ENCODE measurements at regions not wholly inside any gene's neighbourhood (a gene's known extent, or its start where the extent isn't known, plus 50 kb on each side); places are given as distances from the start of the nearest gene placed in this dataset.
A peak's percentile ranks its signal among the peaks of the same experiment; 100 is the strongest.
"Not testable (repeated sequence)": the region's sequence is repeated elsewhere in the genome, so short reads cannot be mapped to it uniquely, and the experiment has no call there.

GRCh38 chr4:18616720-18617119 lies 595.2 kb upstream of the LCORL start:
- no peak for TF ChIP-seq CTCF (IDR thresholded peaks at IDR 0.05; ENCODE audit: extremely low read depth, missing control alignments)
- no peak for DNase-seq (ENCODE audit: low spot score)

DNA sequence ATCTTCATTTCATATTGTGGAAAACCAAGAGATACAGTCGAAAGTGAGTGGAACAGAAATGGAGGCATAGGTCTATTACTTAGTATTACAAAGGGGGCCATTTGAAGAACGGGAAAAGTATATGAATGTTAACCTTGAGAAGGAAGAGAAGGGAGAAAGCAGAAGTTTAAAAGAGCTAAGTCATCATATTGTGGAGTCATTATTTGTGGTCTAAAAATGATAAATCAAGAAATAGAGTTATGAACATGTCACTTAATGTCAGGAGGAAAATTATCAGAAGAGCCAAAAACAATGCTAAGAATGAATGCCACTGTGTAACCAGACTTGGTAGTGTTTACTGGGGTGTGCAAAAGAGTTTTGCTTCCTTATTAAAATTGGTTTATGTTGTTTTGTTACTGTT lies 589.5 kb upstream of the LCORL start:
- DNase-seq (ENCODE audit: low spot score): no peak
- no peak for TF ChIP-seq CTCF (IDR thresholded peaks at IDR 0.05; ENCODE audit: extremely low read depth, missing control alignments)

GRCh38 chr4:18608908-18609533 lies 587.5 kb upstream of the LCORL start:
- no peak for DNase-seq (ENCODE audit: low spot score)
- TF ChIP-seq CTCF (IDR thresholded peaks at IDR 0.05; ENCODE audit: extremely low read depth, missing control alignments): no peak

- DNase-seq (ENCODE audit: low spot score): not testable (repeated sequence)
Measured at GRCh38 chr4:18602610-18603009, 581.1 kb upstream of the LCORL start.

DNA sequence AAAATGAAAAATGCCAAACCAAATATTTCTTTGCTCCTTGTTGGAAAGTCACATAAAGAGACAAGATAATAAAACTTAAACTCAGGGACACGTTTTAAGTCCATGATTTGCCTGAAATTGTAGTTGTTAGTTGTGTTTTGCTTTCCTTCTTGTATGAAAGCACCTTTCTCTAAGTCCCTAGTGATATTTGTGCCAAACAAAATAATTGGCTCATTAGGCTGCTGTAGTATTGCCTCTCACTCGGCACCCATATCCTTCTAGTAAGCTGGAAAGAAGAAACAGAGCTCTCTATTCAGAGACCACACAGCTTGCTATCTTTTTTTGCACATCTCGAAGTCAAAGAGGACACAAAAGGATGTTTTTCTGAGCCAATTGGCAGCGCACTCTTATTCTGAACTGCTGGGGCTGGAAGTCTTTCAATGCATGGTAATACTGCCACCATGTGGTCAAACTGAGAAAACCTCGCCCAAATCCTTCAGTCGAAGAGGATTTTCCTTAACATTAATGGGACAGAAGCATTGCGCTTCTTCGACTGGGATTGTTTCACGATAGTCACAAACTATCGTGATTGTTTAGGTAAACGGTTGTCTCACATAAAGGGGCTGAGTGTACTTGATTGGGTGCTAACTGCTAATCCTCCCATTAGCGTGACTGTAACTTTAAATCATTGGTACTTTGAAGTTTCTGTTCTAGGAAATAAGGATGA lies 571.9 kb upstream of the LCORL start:
- DNase-seq (ENCODE audit: low spot score): peak; percentile 65
- TF ChIP-seq CTCF (IDR thresholded peaks at IDR 0.05; ENCODE audit: extremely low read depth, missing control alignments): peak; percentile 51

DNA sequence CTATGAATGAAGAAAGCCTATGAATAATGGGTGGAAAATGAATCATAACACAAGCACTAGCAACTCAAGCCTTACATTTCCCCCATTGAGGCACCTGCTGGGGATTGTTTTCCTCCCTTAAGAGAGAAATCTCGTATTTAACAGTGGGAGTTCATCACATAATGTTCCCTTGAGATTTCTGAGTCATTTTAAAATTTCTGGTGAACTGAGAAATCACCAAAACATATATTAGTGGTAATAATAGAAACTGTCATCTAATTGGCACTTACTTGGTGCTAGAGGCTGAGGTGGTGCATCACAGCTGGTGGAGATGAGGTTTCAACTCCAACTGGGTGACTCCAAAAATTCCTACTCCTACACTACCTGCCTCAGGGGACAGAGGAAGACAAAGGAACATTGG lies 561.3 kb upstream of the LCORL start:
- DNase-seq (ENCODE audit: low spot score): no peak
- no peak for TF ChIP-seq CTCF (IDR thresholded peaks at IDR 0.05; ENCODE audit: extremely low read depth, missing control alignments)

DNA sequence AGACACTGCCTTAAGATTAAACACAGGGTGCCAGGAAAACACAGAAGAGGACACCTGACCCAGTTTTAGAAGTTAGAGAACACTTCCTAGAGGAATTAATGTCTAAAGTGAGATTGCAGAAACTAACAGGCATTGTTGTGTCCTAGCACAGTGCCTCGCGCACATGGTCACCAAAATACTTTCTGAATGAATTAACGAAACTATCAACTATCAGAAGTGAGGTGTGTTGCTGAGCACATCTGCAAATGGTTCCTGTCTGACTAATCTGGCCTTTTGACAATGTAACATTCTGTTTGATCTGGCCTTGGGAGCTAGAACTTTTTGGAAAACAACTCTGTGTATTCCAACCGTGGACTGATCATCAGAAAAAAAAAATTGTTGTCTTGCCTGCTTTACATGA lies 556.8 kb upstream of the LCORL start:
- TF ChIP-seq CTCF (IDR thresholded peaks at IDR 0.05; ENCODE audit: extremely low read depth, missing control alignments): no peak
- DNase-seq (ENCODE audit: low spot score): no peak

GRCh38 chr4:18572481-18572880 lies 550.9 kb upstream of the LCORL start:
- no peak for TF ChIP-seq CTCF (IDR thresholded peaks at IDR 0.05; ENCODE audit: extremely low read depth, missing control alignments)
- no peak for DNase-seq (ENCODE audit: low spot score)
